A549 (cell line): ENCODE measurements at regions not wholly inside any gene's neighbourhood (a gene's known extent, or its start where the extent isn't known, plus 50 kb on each side); places are given as distances from the start of the nearest gene placed in this dataset.

ENCODE experiments used
- BHLHE40 ChIP-seq: IDR thresholded peaks from 2 replicates; pipeline ENCODE4 v1.6.1; 2012; ENCODE audit warnings: low read depth, low read length, inconsistent platforms
- ELK1 ChIP-seq: fragments of 150-350 bp; IDR thresholded peaks from 2 replicates; pipeline ENCODE4 v1.6.1; 2014; ENCODE audit warnings: low read depth, mild to moderate bottlenecking, low read length
- EP300 ChIP-seq, 2 experiments: fragments of >200 bp; sonication (Bioruptor Twin); formaldehyde crosslinking; IDR thresholded peaks; 2 replicates in 1 of 2; 3 replicates in 1 of 2; pipeline ENCODE4 v1.6.1; 2016 to 2017
- FOSL2 ChIP-seq, 2 experiments: fragments of 450-650 bp in 1 of 2; fragments of >200 bp in 1 of 2; sonication (Bioruptor Twin) in 1 of 2; formaldehyde crosslinking; IDR thresholded peaks; 2 replicates each; pipeline versions ENCODE4 v1.5.0 to v1.6.1; 2016 to 2020; ENCODE audit warnings: mild to moderate bottlenecking in 1 of 2, moderate library complexity in 1 of 2
- HDAC2 ChIP-seq: fragments of 200-600 bp; sonication (generic); IDR thresholded peaks from 2 replicates; pipeline ENCODE4 v1.6.1; 2016
- HEYL ChIP-seq: fragments of 250-450 bp; sonication (Bioruptor Pico); IDR thresholded peaks from 2 replicates; pipeline ENCODE4 v1.8.0; 2021; ENCODE audit warnings: mild to moderate bottlenecking, moderate library complexity
- HOXA7 ChIP-seq: fragments of 250-450 bp; sonication (Bioruptor Pico); IDR thresholded peaks from 2 replicates; pipeline ENCODE4 v1.5.0; 2020; ENCODE audit warnings: mild to moderate bottlenecking, moderate library complexity
- HOXB13 ChIP-seq: fragments of 250-450 bp; sonication (Bioruptor Pico); IDR thresholded peaks from 2 replicates; pipeline ENCODE4 v1.5.0; 2020; ENCODE audit warnings: low read depth, mild to moderate bottlenecking, moderate library complexity
- MAZ ChIP-seq: fragments of 150-350 bp; IDR thresholded peaks from 2 replicates; pipeline ENCODE4 v1.6.1; 2014; ENCODE audit warnings: antibody characterized with exemption, low read depth, low read length, borderline replicate concordance
- POLR2A ChIP-seq: IDR thresholded peaks from 2 replicates; pipeline ENCODE4 v1.6.1; 2012; ENCODE audit warnings: mild to moderate bottlenecking, low read length
- POLR2AphosphoS2 ChIP-seq: conservative IDR thresholded peaks from 2 replicates; pipeline ENCODE4 v1.6.1; 2012; ENCODE audit warnings: low read length, improper control_type of control experiment, inconsistent platforms
- RCOR1 ChIP-seq: fragments of 150-350 bp; IDR thresholded peaks from 2 replicates; pipeline ENCODE4 v1.6.1; 2014; ENCODE audit warnings: antibody characterized with exemption, low read length, low read depth
- USF2 ChIP-seq: fragments of 450-650 bp; IDR thresholded peaks from 2 replicates; pipeline ENCODE4 v1.6.1; 2014; ENCODE audit warnings: antibody characterized with exemption
- TF ChIP-seq, protein P1 (sequence below): fragments of >200 bp; sonication (Bioruptor Twin); formaldehyde crosslinking; IDR thresholded peaks from 3 replicates; pipeline ENCODE4 v1.5.1; 2016

GRCh38 chr5:124582561-124582840, 163.9 kb downstream of the ZNF608 start:
- TF ChIP-seq HOXB13 (CRISPR knock-in tag) (no peak), FOSL2 (IDR thresholded peaks at IDR 0.05) (no peak), FOSL2 (CRISPR knock-in tag; IDR thresholded peaks at IDR 0.05) (no peak), POLR2A (no peak), HDAC2 (no peak), USF2 (no peak), HOXA7 (CRISPR knock-in tag) (no peak), POLR2AphosphoS2 (no peak), EP300 (IDR thresholded peaks at IDR 0.05) (no peak), RCOR1 (no peak), BHLHE40 (no peak), MAZ (no peak), HEYL (no peak), ELK1 (no peak)
- TF ChIP-seq, protein P1, sequence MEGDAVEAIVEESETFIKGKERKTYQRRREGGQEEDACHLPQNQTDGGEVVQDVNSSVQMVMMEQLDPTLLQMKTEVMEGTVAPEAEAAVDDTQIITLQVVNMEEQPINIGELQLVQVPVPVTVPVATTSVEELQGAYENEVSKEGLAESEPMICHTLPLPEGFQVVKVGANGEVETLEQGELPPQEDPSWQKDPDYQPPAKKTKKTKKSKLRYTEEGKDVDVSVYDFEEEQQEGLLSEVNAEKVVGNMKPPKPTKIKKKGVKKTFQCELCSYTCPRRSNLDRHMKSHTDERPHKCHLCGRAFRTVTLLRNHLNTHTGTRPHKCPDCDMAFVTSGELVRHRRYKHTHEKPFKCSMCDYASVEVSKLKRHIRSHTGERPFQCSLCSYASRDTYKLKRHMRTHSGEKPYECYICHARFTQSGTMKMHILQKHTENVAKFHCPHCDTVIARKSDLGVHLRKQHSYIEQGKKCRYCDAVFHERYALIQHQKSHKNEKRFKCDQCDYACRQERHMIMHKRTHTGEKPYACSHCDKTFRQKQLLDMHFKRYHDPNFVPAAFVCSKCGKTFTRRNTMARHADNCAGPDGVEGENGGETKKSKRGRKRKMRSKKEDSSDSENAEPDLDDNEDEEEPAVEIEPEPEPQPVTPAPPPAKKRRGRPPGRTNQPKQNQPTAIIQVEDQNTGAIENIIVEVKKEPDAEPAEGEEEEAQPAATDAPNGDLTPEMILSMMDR: no peak
